HepG2 (cell line): ENCODE measurements at regions not wholly inside any gene's neighbourhood (a gene's known extent, or its start where the extent isn't known, plus 50 kb on each side); places are given as distances from the start of the nearest gene placed in this dataset.

Experiments
- ATAC-seq: fragments of 200-7000 bp; cut with Tn5 transposase; 3 replicates; pipeline ENCODE4 v1.9.1; 2020; ENCODE audit warnings: mild to moderate bottlenecking, moderate library complexity
- BruUV-seq: library from RNA; stranded (reverse); fragments of 400-500 nt; replicated peaks from 2 replicates; lab custom pipeline; 2021; lab: Mats Ljungman, UMichigan
- CTCF ChIA-PET: fragments of 300-600 bp; formaldehyde crosslinking; extraction: SDS; loops from one replicate; lab custom pipeline; 2021; ENCODE audit warnings: low total read pairs, inconsistent platforms, low intra/inter-chr PET ratio; lab: Yijun Ruan, JAX
- POLR2A ChIA-PET: fragments of 350-600 bp; sonication (Branson Sonifier 250); formaldehyde crosslinking; loops from one replicate; lab custom pipeline; 2020; ENCODE audit warnings: antibody characterized with exemption, inconsistent platforms; lab: Yijun Ruan, JAX
- DNase-seq: peaks from one replicate; pipeline ENCODE4 v3.0.0-alpha.2; 2015; ENCODE audit warnings: low spot score
- FAIRE-seq: peaks from 3 replicates; lab custom pipeline; 2011; peaks lifted over from hg19 to GRCh38; lab: Jason Lieb, UNC
- H2AFZ ChIP-seq: one replicate; pipeline ENCODE4 v1.6.1; 2011; ENCODE audit warnings: low read length, inconsistent platforms
- H3K27ac ChIP-seq: fragments of 300-600 bp; 3 replicates; pipeline ENCODE4 v1.8.0; 2011; ENCODE audit warnings: mixed run types, mild to moderate bottlenecking, mixed read lengths, low read length, inconsistent platforms; ENCODE audit not compliant: insufficient read depth; ENCODE audit errors: extremely low read length
- H3K27me3 ChIP-seq, 2 experiments: fragments of 200-600 bp in 1 of 2; 2 replicates in 1 of 2; 3 replicates in 1 of 2; pipeline versions ENCODE4 v1.6.0 to v1.8.0; 2011; ENCODE audit warnings: low read length in 2 of 2, mild to moderate bottlenecking in 2 of 2, moderate library complexity in 2 of 2, inconsistent platforms in 1 of 2; ENCODE audit not compliant: insufficient read depth in 2 of 2, control insufficient read depth in 1 of 2
- H3K36me3 ChIP-seq, 2 experiments: fragments of 200-600 bp in 1 of 2; replicated peaks in 1 of 2; 2 replicates in 1 of 2; 3 replicates in 1 of 2; pipeline versions ENCODE4 v1.5.1 to v1.8.0; 2011; ENCODE audit warnings: low read length in 2 of 2, inconsistent platforms in 1 of 2; ENCODE audit not compliant: insufficient read depth in 2 of 2, control insufficient read depth in 1 of 2
- H3K4me1 ChIP-seq: 2 replicates; pipeline ENCODE4 v1.5.1; 2012; ENCODE audit warnings: low read length, inconsistent platforms; ENCODE audit not compliant: insufficient read depth
- H3K4me2 ChIP-seq: 2 replicates; pipeline ENCODE4 v1.6.0; 2011; ENCODE audit warnings: low read depth, low read length, inconsistent platforms
- H3K4me3 ChIP-seq, 3 experiments: fragments of 200-600 bp in 1 of 3; sonication (generic), shearing (Covaris generic) in 1 of 3; replicated peaks in 1 of 3; 2 replicates each; pipeline ENCODE4 v1.5.1; 2011 to 2016; ENCODE audit warnings: low read length in 3 of 3, inconsistent platforms in 2 of 3, low read depth in 2 of 3, mild to moderate bottlenecking in 2 of 3, control low read depth in 1 of 3, mixed read lengths in 1 of 3; ENCODE audit not compliant: insufficient read depth in 1 of 3
- H3K79me2 ChIP-seq: one replicate; pipeline ENCODE4 v1.6.1; 2011; ENCODE audit warnings: low read length, inconsistent platforms; ENCODE audit not compliant: insufficient read depth
- H3K9ac ChIP-seq: 2 replicates; pipeline ENCODE4 v1.6.0; 2011; ENCODE audit warnings: mild to moderate bottlenecking, low read depth, low read length, inconsistent platforms; ENCODE audit not compliant: insufficient read depth
- H3K9me3 ChIP-seq: 2 replicates; pipeline ENCODE4 v1.5.1; 2012; ENCODE audit warnings: mild to moderate bottlenecking, low read length
- H4K20me1 ChIP-seq: 2 replicates; pipeline ENCODE4 v1.6.0; 2011; ENCODE audit warnings: inconsistent platforms, mild to moderate bottlenecking, low read length, moderate library complexity; ENCODE audit not compliant: insufficient read depth
- KLF12 ChIP-seq: sonication (generic); formaldehyde crosslinking; IDR thresholded peaks from 2 replicates; pipeline ENCODE4 v1.4.0; 2020; ENCODE audit warnings: missing genetic modification reagents, borderline replicate concordance
- MAF1 ChIP-seq: sonication (generic); formaldehyde crosslinking; IDR thresholded peaks from 2 replicates; pipeline ENCODE4 v1.5.0; 2020; ENCODE audit warnings: missing genetic modification reagents, borderline replicate concordance
- PRDM4 ChIP-seq: sonication (generic); formaldehyde crosslinking; IDR thresholded peaks from 2 replicates; pipeline ENCODE4 v1.9.0; 2021; ENCODE audit warnings: missing genetic modification reagents, borderline replicate concordance
- RBM22 ChIP-seq: fragments of 200-400 bp; formaldehyde crosslinking; optimal IDR thresholded peaks from 2 replicates; pipeline ENCODE3; 2017; ENCODE audit warnings: mild to moderate bottlenecking, low read length, moderate library complexity
- SOX13 ChIP-seq, 3 experiments: fragments of 450-650 bp in 1 of 3; sonication (generic) in 1 of 3; formaldehyde crosslinking in 1 of 3; IDR thresholded peaks in 2 of 3; conservative IDR thresholded peaks in 1 of 3; 2 replicates each; pipeline versions ENCODE4 v1.5.0 to v1.6.1; 2016 to 2020; ENCODE audit warnings: antibody characterized with exemption in 1 of 3, mild to moderate bottlenecking in 1 of 3, missing compliant biosample characterization in 1 of 3, missing genetic modification reagents in 1 of 3, moderate library complexity in 1 of 3
- SRSF4 ChIP-seq: fragments of 200-400 bp; formaldehyde crosslinking; IDR thresholded peaks from one replicate; pipeline ENCODE4 v1.6.1; 2018; ENCODE audit warnings: mild to moderate bottlenecking, low read depth, low read length, moderate library complexity; ENCODE audit not compliant: poor library complexity, severe bottlenecking
- TARDBP ChIP-seq: sonication (generic); formaldehyde crosslinking; IDR thresholded peaks from 2 replicates; pipeline ENCODE4 v1.8.0; 2022; ENCODE audit warnings: mild to moderate bottlenecking, missing genetic modification reagents
- ZNF224 ChIP-seq: sonication (generic); formaldehyde crosslinking; IDR thresholded peaks from 2 replicates; pipeline ENCODE4 v1.5.0; 2020; ENCODE audit warnings: mild to moderate bottlenecking, missing genetic modification reagents
- ZNF720 ChIP-seq: sonication (generic); formaldehyde crosslinking; IDR thresholded peaks from 2 replicates; pipeline ENCODE4 v1.4.0; 2020; ENCODE audit warnings: missing genetic modification reagents
- WGBS: methylation state at CpG from one replicate; pipeline ENCODE4 v1.1.6; 2017; ENCODE audit warnings: low lambda C conversion rate; 5-methylcytosine and 5-hydroxymethylcytosine counted together
- in situ Hi-C: cut with HindIII; loops from 2 replicates; pipeline ENCODE4 v1.10.0; 2017; ENCODE audit warnings: low pct_unique_long_range_greater_than_20kb; ENCODE audit not compliant: extremely low pct_ligation_motif_present
- intact Hi-C: fragments of 100-400 bp; cut with micrococcal nuclease; formaldehyde crosslinking; loops from one replicate; pipeline ENCODE4 v1.10.0; 2022; ENCODE audit not compliant: unreplicated experiment

GRCh38 chr10:9657530-9657929, 1360.1 kb upstream of the CELF2 start (continued):
- TF ChIP-seq PRDM4 (CRISPR knock-in tag) (no peak), SOX13 (IDR thresholded peaks at IDR 0.05) (no peak), SOX13 (CRISPR knock-in tag; conservative IDR thresholded peaks at IDR 0.05 in 1 of 2, IDR thresholded peaks at IDR 0.05 in 1 of 2) (no peak), MAF1 (CRISPR knock-in tag) (no peak)

- Histone ChIP-seq H3K9me3 (peaks cover 85% of the 10 kb centered on the region), H3K9ac (no peak overlapping the region), H4K20me1 (no peaks in the 10 kb centered on the region), H3K27me3 (no peaks in the 10 kb centered on the region), H3K79me2 (no peaks in the 10 kb centered on the region), H3K4me2 (no peak overlapping the region), H3K36me3 (no peaks in the 10 kb centered on the region), H3K4me1 (no peaks in the 10 kb centered on the region), H2AFZ (no peak overlapping the region), H3K27ac (no peak overlapping the region), H3K4me3 (no peak overlapping the region)
- ChIA-PET POLR2A (no interaction called here), CTCF (no interaction called here)
- no TSS peak for BruUV-seq
- intact Hi-C loops (no loop called here), in situ Hi-C loops (no loop called here)
- no peak for TF ChIP-seq ZNF224
- no peak for TF ChIP-seq KLF12 (CRISPR knock-in tag)
- no peak for TF ChIP-seq TARDBP (CRISPR knock-in tag)
- no peak for TF ChIP-seq RBM22
- no peak for TF ChIP-seq SRSF4
- TF ChIP-seq ZNF720: no peak
- ATAC-seq: no peak
- FAIRE-seq: no peak
- 3% methylated on average over 3 of the region's 3 CpGs for WGBS
- DNase-seq: no peak
Observed at GRCh38 chr10:9668411-9668810, 1349.3 kb upstream of the CELF2 start.
